ENCODE measurements at regions not wholly inside any gene's neighbourhood (a gene's known extent, or its start where the extent isn't known, plus 50 kb on each side); places are given as distances from the start of the nearest gene placed in this dataset.

DNA sequence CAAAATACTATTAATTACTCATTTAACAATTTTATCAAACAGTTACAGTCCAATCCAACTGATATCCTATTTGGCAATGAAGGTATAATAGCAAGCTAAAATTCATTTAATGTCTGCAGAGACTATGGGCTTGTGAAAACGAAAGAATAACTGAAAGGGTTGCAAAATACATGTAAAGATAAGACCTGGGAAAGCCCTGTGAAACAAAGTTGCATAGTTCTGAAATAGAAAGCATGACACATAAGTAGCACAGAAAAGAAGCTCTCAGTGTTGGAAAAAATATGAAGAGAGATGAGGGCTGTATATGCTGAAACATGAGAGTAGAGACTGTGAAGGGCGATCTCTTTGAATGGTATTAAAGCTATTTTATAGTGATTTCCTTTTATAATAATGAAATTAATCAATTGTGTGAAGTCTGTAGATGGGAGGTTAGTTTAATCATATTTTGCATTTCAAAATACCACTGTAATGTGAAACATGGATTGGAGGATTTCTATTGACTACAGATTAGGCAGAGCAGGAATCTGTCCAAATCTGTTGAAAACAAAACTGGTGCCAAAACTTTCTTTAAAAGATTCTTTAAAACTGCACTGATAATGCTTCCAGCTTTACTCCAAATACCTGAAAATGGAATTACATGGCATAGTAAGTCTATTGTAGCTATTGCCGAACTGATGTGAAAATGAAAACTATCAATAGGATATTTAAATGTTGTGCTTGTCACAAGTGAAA is 1518.9 kb upstream of the B3GALT2 start:
- Histone ChIP-seq H3K27me3 (ENCODE audit: control insufficient read depth, insufficient read depth, low read length) (no peaks in the 10 kb centered on the region), H3K36me3 (ENCODE audit: control insufficient read depth, insufficient read depth, low read length) (no peaks in the 10 kb centered on the region), H3K4me1 (ENCODE audit: control insufficient read depth, insufficient read depth, low read length) (no peaks in the 10 kb centered on the region), H3K4me3 (ENCODE audit: low read length) (no peak overlapping the region), H3K9me3 (ENCODE audit: control insufficient read depth, low read length) (no peaks in the 10 kb centered on the region), H3K9ac (ENCODE audit: low read length) (no peak overlapping the region)

DNA sequence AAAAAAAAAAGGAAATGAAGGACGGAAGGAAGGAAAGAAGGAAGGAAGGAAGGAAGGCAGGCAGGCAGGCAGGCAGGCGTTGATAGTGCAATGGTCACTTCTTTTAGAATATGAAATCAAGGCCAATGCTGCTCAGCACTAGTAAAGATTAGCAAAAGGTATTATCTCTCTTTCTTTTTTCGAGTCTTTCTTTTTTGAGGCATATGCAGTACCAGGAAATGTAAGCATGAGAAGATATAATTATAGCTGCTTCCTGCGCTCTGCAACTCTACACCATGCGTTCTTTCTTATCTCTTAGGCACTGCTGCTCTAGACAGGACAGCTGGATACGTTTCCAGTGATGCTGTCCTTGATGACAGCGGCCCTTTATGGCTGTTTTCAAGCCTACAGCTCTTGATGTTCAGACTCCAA is 1512.5 kb upstream of the B3GALT2 start:
- no peaks in the 10 kb centered on the region for H3K4me1 ChIP-seq (ENCODE audit: control insufficient read depth, insufficient read depth, low read length)
- H3K9me3 ChIP-seq (ENCODE audit: control insufficient read depth, low read length), result no peaks in the 10 kb centered on the region
- no peaks in the 10 kb centered on the region for H3K36me3 ChIP-seq (ENCODE audit: control insufficient read depth, insufficient read depth, low read length)
- no peak overlapping the region for H3K4me3 ChIP-seq (ENCODE audit: low read length)
- no peaks in the 10 kb centered on the region for H3K27me3 ChIP-seq (ENCODE audit: control insufficient read depth, insufficient read depth, low read length)
- H3K9ac ChIP-seq (ENCODE audit: low read length), result no peak overlapping the region

DNA sequence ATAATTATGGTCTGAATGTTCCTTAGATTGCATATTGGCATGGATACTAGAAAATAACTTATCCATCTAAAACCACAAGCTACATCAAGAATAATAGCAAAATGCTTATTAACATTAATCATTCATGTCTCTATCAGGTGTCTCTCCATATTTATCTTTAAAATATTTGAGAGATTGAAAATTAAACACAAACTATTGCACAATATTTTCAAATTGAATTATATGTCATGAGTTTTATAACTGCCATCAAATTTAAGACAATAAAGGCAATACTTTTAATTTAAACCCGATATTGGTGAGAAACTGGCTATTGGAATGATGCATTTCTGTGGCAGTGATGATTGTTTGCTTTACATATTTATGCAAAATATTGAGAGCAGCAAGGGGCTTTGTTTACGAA is 1506.8 kb upstream of the B3GALT2 start:
- Histone ChIP-seq H3K9ac (ENCODE audit: low read length) (no peak overlapping the region), H3K4me1 (ENCODE audit: control insufficient read depth, insufficient read depth, low read length) (no peaks in the 10 kb centered on the region), H3K27me3 (ENCODE audit: control insufficient read depth, insufficient read depth, low read length) (no peaks in the 10 kb centered on the region), H3K36me3 (ENCODE audit: control insufficient read depth, insufficient read depth, low read length) (no peaks in the 10 kb centered on the region), H3K9me3 (ENCODE audit: control insufficient read depth, low read length) (no peaks in the 10 kb centered on the region), H3K4me3 (ENCODE audit: low read length) (no peak overlapping the region)

DNA sequence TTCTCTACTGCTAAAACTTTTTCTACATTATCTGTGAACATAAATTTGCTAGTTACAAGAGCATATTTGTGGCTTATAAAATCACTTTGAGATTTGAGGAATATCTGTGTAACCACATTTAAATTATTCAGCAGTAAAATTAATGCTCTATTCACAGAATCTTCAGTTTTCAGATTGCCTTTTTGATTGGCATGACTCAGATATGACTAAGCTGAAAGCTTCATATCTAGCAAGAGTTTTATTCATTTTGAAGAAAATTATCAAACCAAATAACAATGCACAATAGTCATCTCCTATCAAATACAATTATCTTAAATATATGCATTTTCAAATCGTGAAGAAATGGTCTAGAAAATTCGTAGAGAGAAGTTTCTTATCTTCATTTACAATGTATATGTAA is 1498.2 kb upstream of the B3GALT2 start:
- Histone ChIP-seq H3K4me1 (ENCODE audit: control insufficient read depth, insufficient read depth, low read length) (no peaks in the 10 kb centered on the region), H3K9ac (ENCODE audit: low read length) (no peak overlapping the region), H3K36me3 (ENCODE audit: control insufficient read depth, insufficient read depth, low read length) (no peaks in the 10 kb centered on the region), H3K4me3 (ENCODE audit: low read length) (no peak overlapping the region), H3K9me3 (ENCODE audit: control insufficient read depth, low read length) (no peaks in the 10 kb centered on the region), H3K27me3 (ENCODE audit: control insufficient read depth, insufficient read depth, low read length) (no peaks in the 10 kb centered on the region)

DNA sequence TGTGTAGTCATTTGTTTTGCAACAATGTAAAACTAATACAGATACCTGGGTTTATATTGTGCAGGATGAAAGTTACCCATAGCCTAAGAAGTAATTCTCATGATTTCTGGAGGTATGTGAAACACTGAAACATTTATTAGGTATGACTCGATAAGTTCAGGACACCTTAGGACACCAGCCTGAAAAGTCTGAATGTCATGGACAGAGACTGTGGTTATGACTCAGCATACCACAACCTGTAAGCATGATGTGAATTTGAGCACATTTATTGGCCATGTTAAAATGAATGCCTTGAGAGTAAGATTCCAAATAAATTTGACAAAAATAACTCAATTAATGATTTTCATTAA is 1471.7 kb upstream of the B3GALT2 start:
- Histone ChIP-seq H3K4me1 (ENCODE audit: control insufficient read depth, insufficient read depth, low read length) (no peaks in the 10 kb centered on the region), H3K4me3 (ENCODE audit: low read length) (no peak overlapping the region)

DNA sequence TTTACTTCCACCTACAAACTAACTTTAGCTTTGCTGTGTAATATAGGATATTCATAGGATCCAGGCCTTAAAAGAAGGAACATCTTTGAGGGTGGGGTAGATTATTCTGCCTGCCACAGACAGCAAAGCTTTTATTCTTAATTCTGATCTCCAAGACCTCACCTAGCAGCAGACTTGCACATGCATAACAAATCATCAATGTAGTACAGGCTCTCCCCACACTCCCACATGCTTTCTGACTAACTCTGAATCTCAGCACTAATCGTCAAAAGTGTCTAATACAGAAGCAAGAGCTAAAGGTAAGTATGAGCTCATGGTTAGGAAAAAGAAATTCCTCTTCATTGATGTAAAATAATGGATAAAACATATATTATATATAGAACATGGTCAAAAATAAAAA is 1468.5 kb upstream of the B3GALT2 start:
- Histone ChIP-seq H3K27me3 (ENCODE audit: control insufficient read depth, insufficient read depth, low read length) (no peaks in the 10 kb centered on the region), H3K4me1 (ENCODE audit: control insufficient read depth, insufficient read depth, low read length) (no peaks in the 10 kb centered on the region), H3K4me3 (ENCODE audit: low read length) (no peak overlapping the region), H3K9ac (ENCODE audit: low read length) (no peak overlapping the region), H3K9me3 (ENCODE audit: control insufficient read depth, low read length) (no peaks in the 10 kb centered on the region), H3K36me3 (ENCODE audit: control insufficient read depth, insufficient read depth, low read length) (no peaks in the 10 kb centered on the region)

More for the DNA sequence above, 1471.7 kb upstream of the B3GALT2 start:
- Histone ChIP-seq H3K9me3 (ENCODE audit: control insufficient read depth, low read length) (no peaks in the 10 kb centered on the region), H3K27me3 (ENCODE audit: control insufficient read depth, insufficient read depth, low read length) (no peaks in the 10 kb centered on the region), H3K36me3 (ENCODE audit: control insufficient read depth, insufficient read depth, low read length) (no peaks in the 10 kb centered on the region), H3K9ac (ENCODE audit: low read length) (no peak overlapping the region)

DNA sequence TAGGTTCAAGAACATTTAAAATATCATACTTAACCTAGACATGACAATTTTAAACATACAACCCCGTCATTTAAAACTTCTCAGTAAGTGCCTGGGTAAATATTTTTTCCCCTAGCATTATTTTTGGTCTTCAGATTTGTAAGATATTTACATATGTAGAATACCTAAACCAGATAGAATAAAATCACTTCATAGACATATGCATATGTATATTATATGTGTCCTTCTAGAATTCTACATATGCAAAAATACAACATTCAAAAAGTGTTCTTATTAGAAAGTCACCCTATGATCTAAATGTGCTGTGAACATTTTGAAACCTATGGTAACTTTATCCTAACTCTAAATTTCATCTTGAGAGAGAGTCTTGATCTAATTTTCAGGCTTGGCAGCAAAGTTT is 1467.0 kb upstream of the B3GALT2 start:
- Histone ChIP-seq H3K4me3 (ENCODE audit: low read length) (no peak overlapping the region), H3K9ac (ENCODE audit: low read length) (no peak overlapping the region), H3K9me3 (ENCODE audit: control insufficient read depth, low read length) (no peaks in the 10 kb centered on the region), H3K36me3 (ENCODE audit: control insufficient read depth, insufficient read depth, low read length) (no peaks in the 10 kb centered on the region), H3K4me1 (ENCODE audit: control insufficient read depth, insufficient read depth, low read length) (no peaks in the 10 kb centered on the region), H3K27me3 (ENCODE audit: control insufficient read depth, insufficient read depth, low read length) (no peaks in the 10 kb centered on the region)

DNA sequence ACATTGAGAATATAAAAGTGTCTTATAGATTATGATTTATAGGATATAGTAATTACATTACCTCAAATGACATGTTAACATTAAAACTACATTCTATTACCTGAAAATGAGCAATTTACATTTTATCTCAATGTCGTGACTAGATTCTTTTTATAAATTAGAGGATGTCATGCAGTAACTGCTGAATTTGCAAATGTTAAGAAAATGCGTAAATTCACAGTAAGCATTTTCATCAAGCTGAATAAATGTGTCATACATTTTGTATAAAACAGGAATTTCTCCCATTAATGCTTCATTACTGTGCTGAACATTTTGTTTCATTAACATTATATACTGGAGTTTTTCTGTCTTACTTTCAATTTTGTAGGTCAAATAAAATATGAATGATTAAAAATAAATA is 1460.7 kb upstream of the B3GALT2 start:
- H3K4me1 ChIP-seq (ENCODE audit: control insufficient read depth, insufficient read depth, low read length), result no peaks in the 10 kb centered on the region

DNA sequence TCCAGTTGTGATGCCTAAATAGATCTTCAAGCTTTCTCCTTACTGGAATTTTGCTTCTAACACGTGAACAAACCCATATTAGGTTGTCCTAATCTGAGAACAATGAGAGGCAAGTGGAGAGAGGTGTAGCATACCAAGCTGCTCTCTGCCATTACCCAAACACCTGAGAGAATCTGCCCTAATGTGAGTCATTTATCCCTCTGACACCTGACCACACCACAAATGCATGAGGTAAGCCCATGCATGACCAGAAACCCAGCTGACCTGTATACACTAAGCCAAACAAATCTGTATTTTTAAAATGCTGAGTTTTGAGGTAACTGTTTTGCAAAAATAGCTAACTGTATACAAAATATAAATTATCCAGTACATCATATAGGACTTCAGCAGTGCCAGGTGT is 1458.1 kb upstream of the B3GALT2 start:
- H3K27me3 ChIP-seq (ENCODE audit: control insufficient read depth, insufficient read depth, low read length), result no peaks in the 10 kb centered on the region
- no peaks in the 10 kb centered on the region for H3K4me1 ChIP-seq (ENCODE audit: control insufficient read depth, insufficient read depth, low read length)
- no peaks in the 10 kb centered on the region for H3K36me3 ChIP-seq (ENCODE audit: control insufficient read depth, insufficient read depth, low read length)

More for the DNA sequence above, 1460.7 kb upstream of the B3GALT2 start:
- Histone ChIP-seq H3K4me3 (ENCODE audit: low read length) (no peak overlapping the region), H3K27me3 (ENCODE audit: control insufficient read depth, insufficient read depth, low read length) (no peaks in the 10 kb centered on the region), H3K36me3 (ENCODE audit: control insufficient read depth, insufficient read depth, low read length) (no peaks in the 10 kb centered on the region), H3K9me3 (ENCODE audit: control insufficient read depth, low read length) (no peaks in the 10 kb centered on the region), H3K9ac (ENCODE audit: low read length) (no peak overlapping the region)

DNA sequence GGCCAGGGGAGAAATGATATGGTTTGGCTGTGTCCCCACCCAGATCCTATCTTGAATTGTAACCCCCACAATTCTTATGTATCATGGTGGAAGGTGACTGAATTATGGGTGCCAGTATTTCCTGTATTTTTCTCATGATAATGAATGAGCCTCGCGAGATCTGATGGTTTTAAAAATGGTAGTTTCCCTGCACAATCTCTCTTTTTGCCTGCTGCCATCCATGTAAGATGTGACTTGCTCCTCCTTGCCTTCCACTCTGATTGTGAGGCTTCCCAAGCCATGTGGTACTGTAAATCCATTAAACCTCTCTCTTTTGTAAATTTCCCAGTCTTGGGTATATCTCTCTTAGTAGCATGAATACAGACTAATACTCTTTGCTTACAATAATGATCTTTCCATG is 1453.9 kb upstream of the B3GALT2 start:
- Histone ChIP-seq H3K4me1 (ENCODE audit: control insufficient read depth, insufficient read depth, low read length) (no peaks in the 10 kb centered on the region), H3K36me3 (ENCODE audit: control insufficient read depth, insufficient read depth, low read length) (no peaks in the 10 kb centered on the region), H3K27me3 (ENCODE audit: control insufficient read depth, insufficient read depth, low read length) (no peaks in the 10 kb centered on the region), H3K4me3 (ENCODE audit: low read length) (no peak overlapping the region), H3K9ac (ENCODE audit: low read length) (no peak overlapping the region), H3K9me3 (ENCODE audit: control insufficient read depth, low read length) (no peaks in the 10 kb centered on the region)

More for the DNA sequence above, 1458.1 kb upstream of the B3GALT2 start:
- Histone ChIP-seq H3K9ac (ENCODE audit: low read length) (no peak overlapping the region), H3K4me3 (ENCODE audit: low read length) (no peak overlapping the region), H3K9me3 (ENCODE audit: control insufficient read depth, low read length) (no peaks in the 10 kb centered on the region)

DNA sequence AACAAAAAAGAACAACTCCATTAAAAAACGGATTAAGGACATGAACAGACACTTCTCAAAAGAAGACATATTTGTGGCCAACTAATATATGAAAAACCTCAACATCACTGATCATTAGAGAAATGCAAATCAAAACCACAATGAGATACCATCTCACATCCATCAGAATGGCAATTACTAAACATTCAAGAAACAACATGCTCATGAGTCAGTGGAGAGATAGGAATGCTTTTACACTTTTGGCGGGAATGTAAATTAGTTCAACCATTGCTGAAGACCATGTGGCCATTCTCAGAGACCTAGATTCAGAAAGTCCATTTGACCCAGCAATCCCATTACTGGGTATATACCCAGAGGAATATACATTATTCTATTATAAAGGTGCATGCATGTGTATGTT is 1442.6 kb upstream of the B3GALT2 start:
- Histone ChIP-seq H3K9me3 (ENCODE audit: control insufficient read depth, low read length) (no peaks in the 10 kb centered on the region), H3K9ac (ENCODE audit: low read length) (no peak overlapping the region), H3K4me3 (ENCODE audit: low read length) (no peak overlapping the region), H3K27me3 (ENCODE audit: control insufficient read depth, insufficient read depth, low read length) (no peaks in the 10 kb centered on the region), H3K36me3 (ENCODE audit: control insufficient read depth, insufficient read depth, low read length) (no peaks in the 10 kb centered on the region), H3K4me1 (ENCODE audit: control insufficient read depth, insufficient read depth, low read length) (no peaks in the 10 kb centered on the region)

DNA sequence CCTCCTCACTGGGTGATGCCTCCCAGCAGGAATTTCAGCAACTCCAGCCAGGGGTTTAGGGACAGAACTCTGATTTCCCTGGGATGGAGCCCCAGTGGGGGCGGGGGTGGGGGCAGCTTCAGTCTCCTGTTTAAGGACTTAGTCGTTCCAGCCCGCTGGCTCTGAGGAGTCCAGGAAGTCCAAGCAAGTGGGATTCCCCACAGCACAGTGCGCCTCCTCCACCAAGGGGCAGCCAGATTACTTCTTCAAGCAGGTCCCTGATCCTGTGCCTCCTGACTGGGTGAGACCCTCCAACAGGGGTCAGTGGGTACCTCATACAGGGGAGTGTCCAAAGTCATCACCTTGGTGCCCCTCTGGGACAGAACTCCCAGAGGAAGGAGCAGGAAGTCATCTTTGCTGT is 1438.4 kb upstream of the B3GALT2 start:
- no peaks in the 10 kb centered on the region for H3K4me1 ChIP-seq (ENCODE audit: control insufficient read depth, insufficient read depth, low read length)
- no peaks in the 10 kb centered on the region for H3K27me3 ChIP-seq (ENCODE audit: control insufficient read depth, insufficient read depth, low read length)
- H3K4me3 ChIP-seq (ENCODE audit: low read length), result no peak overlapping the region
- H3K36me3 ChIP-seq (ENCODE audit: control insufficient read depth, insufficient read depth, low read length), result no peaks in the 10 kb centered on the region
- no peak overlapping the region for H3K9ac ChIP-seq (ENCODE audit: low read length)
- H3K9me3 ChIP-seq (ENCODE audit: control insufficient read depth, low read length), result no peaks in the 10 kb centered on the region

DNA sequence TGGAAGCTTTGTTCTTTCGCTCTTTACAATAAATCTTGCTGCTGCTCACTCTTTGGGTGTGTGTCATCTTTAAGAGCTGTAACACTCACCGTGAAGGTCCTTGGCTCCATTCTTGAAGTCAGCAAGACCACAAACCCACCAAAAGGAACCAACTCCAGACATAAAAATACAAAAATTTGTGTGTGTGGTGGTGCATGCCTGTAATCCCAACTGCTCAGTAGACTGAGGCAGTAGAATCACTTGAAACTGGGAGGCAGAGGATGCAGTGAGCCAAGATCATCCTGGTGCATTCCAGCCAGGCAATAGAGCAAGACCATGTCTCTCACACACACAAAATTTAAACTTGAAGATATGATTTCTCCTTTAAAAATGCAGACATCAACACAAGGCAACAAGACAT is 1431.7 kb upstream of the B3GALT2 start:
- H3K4me3 ChIP-seq (ENCODE audit: low read length), result no peak overlapping the region
- H3K9me3 ChIP-seq (ENCODE audit: control insufficient read depth, low read length), result no peaks in the 10 kb centered on the region
- H3K27me3 ChIP-seq (ENCODE audit: control insufficient read depth, insufficient read depth, low read length), result no peaks in the 10 kb centered on the region
- no peaks in the 10 kb centered on the region for H3K4me1 ChIP-seq (ENCODE audit: control insufficient read depth, insufficient read depth, low read length)
- H3K36me3 ChIP-seq (ENCODE audit: control insufficient read depth, insufficient read depth, low read length), result no peaks in the 10 kb centered on the region
- no peak overlapping the region for H3K9ac ChIP-seq (ENCODE audit: low read length)
